HCT116 (cell line): ENCODE measurements at regions not wholly inside any gene's neighbourhood (a gene's known extent, or its start where the extent isn't known, plus 50 kb on each side); places are given as distances from the start of the nearest gene placed in this dataset.

ENCODE experiments used
- ATAC-seq: fragments of 200-7000 bp; cut with Tn5 transposase; 2 replicates; pipeline ENCODE4 v1.9.1; 2020; ENCODE audit warnings: mild to moderate bottlenecking, moderate library complexity
- BruUV-seq: library from RNA; stranded (reverse); fragments of 400-500 nt; replicated peaks from 2 replicates; lab custom pipeline; 2021; lab: Mats Ljungman, UMichigan
- CTCF ChIA-PET: fragments of 300-600 bp; sonication (Branson Sonifier 250); formaldehyde crosslinking; loops from one replicate; lab custom pipeline; 2021; ENCODE audit warnings: antibody characterized with exemption; lab: Charles Lee
- POLR2A ChIA-PET: fragments of 300-600, 350-600 bp; sonication (Branson Sonifier 250); formaldehyde crosslinking; loops from one replicate; lab custom pipeline; 2021; ENCODE audit warnings: antibody characterized with exemption; lab: Charles Lee
- RAD21 ChIA-PET, 2 experiments: fragments of 300-600 bp; sonication (Branson Sonifier 250); formaldehyde crosslinking; loops; one replicate each; lab custom pipeline; 2023; ENCODE audit warnings: low total read pairs in 2 of 2; ENCODE audit not compliant: uncharacterized antibody in 2 of 2, unreplicated experiment in 2 of 2, low non-redundant PET in 1 of 2; lab: Charles Lee
- DNase-seq: peaks from one replicate; pipeline ENCODE4 v3.0.0-alpha.2; 2010; ENCODE audit warnings: low read depth, low spot score
- H2AFZ ChIP-seq: fragments of 200-600 bp; shearing (Covaris generic), sonication (generic); 2 replicates; pipeline ENCODE4 v1.6.1; 2017; ENCODE audit warnings: low read depth, mixed run types, mixed read lengths, antibody characterized with exemption, low read length; ENCODE audit not compliant: poor library complexity, severe bottlenecking
- H3K27ac ChIP-seq: 2 replicates; pipeline ENCODE4 v1.5.1; 2012; ENCODE audit warnings: low read depth, low read length
- H3K27me3 ChIP-seq: fragments of 200-600 bp; sonication (generic); 2 replicates; pipeline ENCODE4 v1.6.1; 2016; ENCODE audit warnings: mixed run types, low read length, mixed read lengths; ENCODE audit not compliant: insufficient read depth
- H3K36me3 ChIP-seq, 2 experiments: fragments of 200-500 bp in 1 of 2; fragments of 200-600 bp in 1 of 2; sonication (Bioruptor generic) in 1 of 2; sonication (generic) in 1 of 2; 2 replicates each; pipeline versions ENCODE4 v1.5.1 to v1.6.1; 2014 to 2016; ENCODE audit warnings: low read length in 2 of 2, inconsistent platforms in 1 of 2, mixed read lengths in 1 of 2, mixed run types in 1 of 2; ENCODE audit not compliant: insufficient read depth in 2 of 2, control insufficient read depth in 1 of 2
- H3K4me1 ChIP-seq, 2 experiments: fragments of 200-600 bp in 1 of 2; sonication (generic) in 1 of 2; 2 replicates each; pipeline versions ENCODE4 v1.5.1 to v1.6.1; 2012 to 2017; ENCODE audit warnings: low read length in 2 of 2, inconsistent platforms in 1 of 2, mild to moderate bottlenecking in 1 of 2, mixed read lengths in 1 of 2, mixed run types in 1 of 2, moderate library complexity in 1 of 2; ENCODE audit not compliant: insufficient read depth in 2 of 2, control insufficient read depth in 1 of 2
- H3K4me2 ChIP-seq: fragments of 200-600 bp; sonication (generic); 2 replicates; pipeline ENCODE4 v1.6.1; 2017; ENCODE audit warnings: mixed run types, low read length, mixed read lengths
- H3K4me3 ChIP-seq, 2 experiments: fragments of 200-600 bp in 1 of 2; sonication (generic) in 1 of 2; replicated peaks in 1 of 2; 2 replicates each; pipeline ENCODE4 v1.5.1; 2011 to 2016; ENCODE audit warnings: low read length in 2 of 2, control low read depth in 1 of 2, low read depth in 1 of 2, mild to moderate bottlenecking in 1 of 2, mixed read lengths in 1 of 2, mixed run types in 1 of 2
- H3K79me2 ChIP-seq: fragments of 200-600 bp; sonication (generic); 2 replicates; pipeline ENCODE4 v1.6.1; 2017; ENCODE audit warnings: mild to moderate bottlenecking, mixed run types, low read length, moderate library complexity, mixed read lengths; ENCODE audit not compliant: insufficient read depth
- H3K9ac ChIP-seq: fragments of 200-600 bp; sonication (generic); 2 replicates; pipeline ENCODE4 v1.6.1; 2016; ENCODE audit warnings: low read length, mixed read lengths
- H3K9me2 ChIP-seq: fragments of 200-600 bp; sonication (generic), shearing (Covaris generic); 2 replicates; pipeline ENCODE4 v1.6.1; 2017; ENCODE audit warnings: mixed run types, mild to moderate bottlenecking, moderate library complexity; ENCODE audit not compliant: insufficient read depth
- H3K9me3 ChIP-seq, 2 experiments: fragments of 200-500 bp in 1 of 2; fragments of 200-600 bp in 1 of 2; sonication (Bioruptor generic) in 1 of 2; sonication (generic) in 1 of 2; 2 replicates each; pipeline ENCODE4 v1.6.1; 2014 to 2017; ENCODE audit warnings: low read length in 2 of 2, mixed read lengths in 2 of 2, inconsistent platforms in 1 of 2, low read depth in 1 of 2, mild to moderate bottlenecking in 1 of 2, mixed run types in 1 of 2, moderate library complexity in 1 of 2; ENCODE audit not compliant: control insufficient read depth in 1 of 2, insufficient read depth in 1 of 2
- H4K20me1 ChIP-seq: fragments of 200-600 bp; sonication (generic), shearing (Covaris generic); 2 replicates; pipeline ENCODE4 v1.6.1; 2017; ENCODE audit warnings: mixed run types, mild to moderate bottlenecking, moderate library complexity; ENCODE audit not compliant: insufficient read depth
- CEBPB ChIP-seq: IDR thresholded peaks from 2 replicates; pipeline ENCODE4 v1.6.1; 2012; ENCODE audit warnings: low read depth
- EGR1 ChIP-seq: IDR thresholded peaks from 2 replicates; pipeline ENCODE4 v1.6.1; 2012; ENCODE audit warnings: low read depth
- ELF1 ChIP-seq: IDR thresholded peaks from 2 replicates; pipeline ENCODE4 v1.6.1; 2012; ENCODE audit warnings: low read depth, borderline replicate concordance
- EZH2 ChIP-seq: fragments of 200-600 bp; sonication (generic); IDR thresholded peaks from 2 replicates; pipeline ENCODE4 v1.6.1; 2017; ENCODE audit warnings: antibody characterized with exemption, mixed run types
- EZH2phosphoT487 ChIP-seq: fragments of 200-600 bp; IDR thresholded peaks from 2 replicates; pipeline ENCODE4 v1.6.1; 2018; ENCODE audit warnings: antibody characterized with exemption, borderline replicate concordance
- YY1 ChIP-seq: IDR thresholded peaks from 2 replicates; pipeline ENCODE4 v1.6.1; 2011; ENCODE audit warnings: low read length, low read depth, moderate library complexity, mild to moderate bottlenecking; ENCODE audit not compliant: insufficient replicate concordance; ENCODE audit errors: extremely low read depth
- ZNF274 ChIP-seq: fragments of 200-500 bp; sonication (Bioruptor generic); IDR thresholded peaks from 2 replicates; pipeline ENCODE4 v1.6.1; 2014; ENCODE audit warnings: mild to moderate bottlenecking, low read depth, low read length, inconsistent platforms
- intact Hi-C: fragments of 100-400 bp; cut with micrococcal nuclease; formaldehyde crosslinking; loops from 2 replicates; pipeline ENCODE4 v1.10.0; 2022
- TF ChIP-seq, protein P1 (sequence below): IDR thresholded peaks from 2 replicates; pipeline ENCODE4 v1.6.1; 2012; ENCODE audit warnings: low read depth

DNA sequence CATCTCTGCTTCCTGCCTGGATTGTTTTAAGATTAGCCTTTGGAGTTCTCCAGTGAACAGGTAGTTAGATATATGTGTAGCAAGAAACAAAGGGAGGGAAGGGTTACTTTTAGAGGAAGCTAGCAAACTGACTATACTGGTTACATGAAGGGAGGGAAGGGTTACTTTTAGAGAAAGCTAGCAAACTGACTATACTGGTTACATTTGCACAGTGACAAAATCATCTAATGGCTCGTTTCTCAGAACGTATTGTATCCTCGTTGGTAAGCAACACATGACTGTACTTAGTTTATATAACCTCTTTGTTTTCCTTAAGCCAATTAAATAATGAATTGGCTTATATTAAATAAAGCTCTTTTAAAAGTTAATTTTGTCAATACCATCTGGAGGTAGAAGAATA lies 540.9 kb downstream of the EPM2A start:
- TF ChIP-seq EZH2 (no peak), ZNF274 (no peak), EZH2phosphoT487 (no peak), ELF1 (no peak)
- TF ChIP-seq, protein P1, sequence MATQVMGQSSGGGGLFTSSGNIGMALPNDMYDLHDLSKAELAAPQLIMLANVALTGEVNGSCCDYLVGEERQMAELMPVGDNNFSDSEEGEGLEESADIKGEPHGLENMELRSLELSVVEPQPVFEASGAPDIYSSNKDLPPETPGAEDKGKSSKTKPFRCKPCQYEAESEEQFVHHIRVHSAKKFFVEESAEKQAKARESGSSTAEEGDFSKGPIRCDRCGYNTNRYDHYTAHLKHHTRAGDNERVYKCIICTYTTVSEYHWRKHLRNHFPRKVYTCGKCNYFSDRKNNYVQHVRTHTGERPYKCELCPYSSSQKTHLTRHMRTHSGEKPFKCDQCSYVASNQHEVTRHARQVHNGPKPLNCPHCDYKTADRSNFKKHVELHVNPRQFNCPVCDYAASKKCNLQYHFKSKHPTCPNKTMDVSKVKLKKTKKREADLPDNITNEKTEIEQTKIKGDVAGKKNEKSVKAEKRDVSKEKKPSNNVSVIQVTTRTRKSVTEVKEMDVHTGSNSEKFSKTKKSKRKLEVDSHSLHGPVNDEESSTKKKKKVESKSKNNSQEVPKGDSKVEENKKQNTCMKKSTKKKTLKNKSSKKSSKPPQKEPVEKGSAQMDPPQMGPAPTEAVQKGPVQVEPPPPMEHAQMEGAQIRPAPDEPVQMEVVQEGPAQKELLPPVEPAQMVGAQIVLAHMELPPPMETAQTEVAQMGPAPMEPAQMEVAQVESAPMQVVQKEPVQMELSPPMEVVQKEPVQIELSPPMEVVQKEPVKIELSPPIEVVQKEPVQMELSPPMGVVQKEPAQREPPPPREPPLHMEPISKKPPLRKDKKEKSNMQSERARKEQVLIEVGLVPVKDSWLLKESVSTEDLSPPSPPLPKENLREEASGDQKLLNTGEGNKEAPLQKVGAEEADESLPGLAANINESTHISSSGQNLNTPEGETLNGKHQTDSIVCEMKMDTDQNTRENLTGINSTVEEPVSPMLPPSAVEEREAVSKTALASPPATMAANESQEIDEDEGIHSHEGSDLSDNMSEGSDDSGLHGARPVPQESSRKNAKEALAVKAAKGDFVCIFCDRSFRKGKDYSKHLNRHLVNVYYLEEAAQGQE: no peak
- Histone ChIP-seq H3K4me1 (peaks cover 3 to 15% of the 10 kb centered on the region in 2 experiments; a peak in 3 of 4 replicates), H3K9me3 (no peaks in the 10 kb centered on the region), H3K79me2 (no peaks in the 10 kb centered on the region), H3K27ac (no peak overlapping the region), H3K4me2 (no peak overlapping the region), H2AFZ (peak overlapping the region; percentile 27), H3K9me2 (no peaks in the 10 kb centered on the region), H4K20me1 (no peaks in the 10 kb centered on the region), H3K4me3 (no peak overlapping the region), H3K9ac (no peak overlapping the region), H3K36me3 (no peaks in the 10 kb centered on the region), H3K27me3 (no peaks in the 10 kb centered on the region)
- no peak for ATAC-seq
- no peak for DNase-seq
- no TSS peak for BruUV-seq
- ChIA-PET CTCF (no interaction called here), POLR2A (no interaction called here), RAD21 (no interaction called here)
- intact Hi-C loops: no loop called here

DNA sequence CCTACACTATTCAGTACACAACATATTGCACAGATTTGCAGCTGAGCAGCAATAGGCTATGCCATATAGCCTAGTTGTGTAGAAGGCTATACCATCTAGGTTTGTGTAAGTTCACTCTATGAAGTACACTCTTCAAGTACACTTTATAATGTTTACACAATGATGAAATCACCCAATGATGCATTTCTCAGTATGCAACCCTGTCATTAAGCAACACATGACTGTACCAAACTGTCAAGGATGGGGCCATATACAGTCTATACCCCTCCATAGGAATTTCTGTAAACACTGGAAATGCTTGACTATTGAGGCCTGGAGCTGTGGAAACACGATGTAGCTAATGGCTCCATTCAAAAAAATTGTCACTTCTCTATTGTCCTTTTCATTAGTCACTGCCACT lies 535.4 kb downstream of the EPM2A start:
- peak overlapping the region; percentile 3 for H2AFZ ChIP-seq
- no peak for TF ChIP-seq EZH2
- TF ChIP-seq YY1: no peak
- TF ChIP-seq EGR1: no peak
- TF ChIP-seq CEBPB: peak; percentile 55; the same call in 1 of the 2 replicates
- TF ChIP-seq, all 23 proteins: peak for 1
- H4K20me1 ChIP-seq: no peaks in the 10 kb centered on the region
- no peak for ATAC-seq
- H3K27ac ChIP-seq: no peak overlapping the region
- CTCF ChIA-PET: no interaction called here
- RAD21 ChIA-PET: no interaction called here
- peaks cover 3 to 15% of the 10 kb centered on the region in 2 experiments; a peak in 3 of 4 replicates for H3K4me1 ChIP-seq
- no peaks in the 10 kb centered on the region for H3K79me2 ChIP-seq
- no peak overlapping the region for H3K4me3 ChIP-seq
- no peak for DNase-seq
- intact Hi-C loops: no loop called here
- H3K36me3 ChIP-seq: no peaks in the 10 kb centered on the region
- POLR2A ChIA-PET: no interaction called here
- H3K9me2 ChIP-seq: 0 out of 2 replicates have a peak, but pooled peaks cover 3% of the 10 kb centered on the region
- BruUV-seq: no TSS peak
- H3K27me3 ChIP-seq: no peaks in the 10 kb centered on the region
- H3K4me2 ChIP-seq: no peak overlapping the region
- no peaks in the 10 kb centered on the region for H3K9me3 ChIP-seq
- no peak overlapping the region for H3K9ac ChIP-seq
